Neural progenitor cell (in vitro differentiated cells): ENCODE measurements at regions not wholly inside any gene's neighbourhood (a gene's known extent, or its start where the extent isn't known, plus 50 kb on each side); places are given as distances from the start of the nearest gene placed in this dataset.
A peak's percentile ranks its signal among the peaks of the same experiment; 100 is the strongest.

Source experiments
- DNase-seq: peaks from one replicate; pipeline ENCODE4 v3.0.0-alpha.2; 2016; ENCODE audit warnings: low spot score
- H2AFZ ChIP-seq: fragments of 200-600 bp; sonication (generic); replicated peaks from 2 replicates; pipeline ENCODE4 v1.6.1; 2016; ENCODE audit warnings: antibody characterized with exemption
- H3F3A ChIP-seq: fragments of 200-600 bp; sonication (generic); 2 replicates; pipeline ENCODE4 v1.6.1; 2016; ENCODE audit warnings: antibody characterized with exemption, low read depth
- H3K27ac ChIP-seq: fragments of 200-600 bp; sonication (generic); 2 replicates; pipeline ENCODE4 v1.5.1; 2016; ENCODE audit warnings: mild to moderate bottlenecking
- H3K27me3 ChIP-seq: fragments of 200-600 bp; sonication (generic); 2 replicates; pipeline ENCODE4 v1.6.1; 2016; ENCODE audit warnings: mild to moderate bottlenecking, moderate library complexity
- H3K36me3 ChIP-seq: fragments of 200-600 bp; sonication (generic); 2 replicates; pipeline ENCODE4 v1.5.1; 2016
- H3K4me1 ChIP-seq: fragments of 200-600 bp; sonication (generic); 2 replicates; pipeline ENCODE4 v1.6.1; 2016; ENCODE audit warnings: mixed run types
- H3K4me2 ChIP-seq: fragments of 200-600 bp; sonication (generic); 2 replicates; pipeline ENCODE4 v1.6.1; 2016
- H3K4me3 ChIP-seq: fragments of 200-600 bp; sonication (generic); 2 replicates; pipeline ENCODE4 v1.5.1; 2016
- H3K79me2 ChIP-seq: fragments of 200-600 bp; sonication (generic); 2 replicates; pipeline ENCODE4 v1.6.1; 2016; ENCODE audit warnings: low read depth
- H3K9ac ChIP-seq: fragments of 200-600 bp; sonication (generic); 2 replicates; pipeline ENCODE4 v1.6.1; 2016
- H3K9me3 ChIP-seq: fragments of 200-600 bp; sonication (generic); 2 replicates; pipeline ENCODE4 v1.5.1; 2016; ENCODE audit warnings: low read depth
- H4K20me1 ChIP-seq: fragments of 200-600 bp; sonication (generic); 2 replicates; pipeline ENCODE4 v1.6.1; 2016; ENCODE audit warnings: low read depth
- H3K27ac Mint-ChIP-seq: 3 replicates; pipeline ENCODE4 v1.8.0; 2021; ENCODE audit warnings: mixed read lengths
- H3K27me3 Mint-ChIP-seq: 2 replicates; pipeline ENCODE4 v1.8.0; 2022; ENCODE audit warnings: low read depth, mild to moderate bottlenecking, inconsistent platforms, moderate library complexity, mixed read lengths; ENCODE audit not compliant: insufficient read depth
- H3K36me3 Mint-ChIP-seq: 3 replicates; pipeline ENCODE4 v1.8.0; 2021; ENCODE audit warnings: mixed read lengths
- H3K4me1 Mint-ChIP-seq: 3 replicates; pipeline ENCODE4 v1.8.0; 2021; ENCODE audit warnings: mixed read lengths
- H3K4me3 Mint-ChIP-seq: 3 replicates; pipeline ENCODE4 v1.8.0; 2021; ENCODE audit warnings: mild to moderate bottlenecking, moderate library complexity, mixed read lengths
- H3K9me3 Mint-ChIP-seq: 3 replicates; pipeline ENCODE4 v1.8.0; 2020; ENCODE audit warnings: mixed read lengths
- EZH2 ChIP-seq: fragments of 200-600 bp; sonication (generic); IDR thresholded peaks from 2 replicates; pipeline ENCODE4 v1.6.1; 2017; ENCODE audit warnings: antibody characterized with exemption, mild to moderate bottlenecking, moderate library complexity
- EZH2phosphoT487 ChIP-seq: fragments of 200-600 bp; sonication (generic); IDR thresholded peaks from 2 replicates; pipeline ENCODE4 v1.6.1; 2017; ENCODE audit warnings: antibody characterized with exemption
- TF ChIP-seq, protein P1 (sequence below): fragments of 200-600 bp; sonication (generic); IDR thresholded peaks from 2 replicates; pipeline ENCODE4 v1.5.1; 2017; ENCODE audit warnings: antibody characterized with exemption, mild to moderate bottlenecking

DNA sequence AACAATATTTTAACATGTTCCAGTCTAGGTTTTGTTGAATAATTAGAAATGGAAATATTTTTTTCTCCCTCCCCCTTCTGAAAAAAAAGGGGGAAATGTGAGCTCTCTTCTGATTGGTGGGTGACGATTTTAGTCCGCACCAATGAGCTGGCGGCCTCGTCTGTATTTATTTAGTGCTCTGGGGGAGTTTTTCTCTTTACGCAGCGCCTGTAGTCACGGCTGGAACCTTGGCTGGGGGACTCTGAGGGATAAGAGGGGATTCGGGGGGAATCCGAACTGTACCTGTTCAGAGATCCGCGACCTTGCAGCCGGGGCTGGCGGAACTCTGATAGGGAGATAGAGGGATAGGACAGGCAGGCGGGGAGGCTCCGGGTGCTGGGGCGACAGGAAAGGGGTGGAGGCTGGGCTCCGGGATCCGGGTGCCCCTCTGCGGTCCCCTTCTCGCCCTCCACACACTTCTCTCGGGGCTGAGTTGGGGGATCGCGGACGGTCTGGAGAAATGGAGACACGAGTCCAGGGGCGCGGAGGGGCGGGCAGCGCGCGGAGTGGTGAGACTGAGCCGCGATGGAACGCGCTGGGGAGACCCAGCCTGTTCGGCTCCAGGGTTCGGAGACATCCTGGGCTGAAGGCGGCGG lies 99.7 kb upstream of the HSD17B12 start:
- H3K4me1 ChIP-seq = peaks cover 24% of the 10 kb centered on the region
- H3K79me2 ChIP-seq = no peaks in the 10 kb centered on the region
- peaks cover 100% of the 10 kb centered on the region for H3K27me3 ChIP-seq
- TF ChIP-seq EZH2phosphoT487 = peak; percentile 60
- TF ChIP-seq EZH2 = peak; percentile 90
- TF ChIP-seq, protein P1, sequence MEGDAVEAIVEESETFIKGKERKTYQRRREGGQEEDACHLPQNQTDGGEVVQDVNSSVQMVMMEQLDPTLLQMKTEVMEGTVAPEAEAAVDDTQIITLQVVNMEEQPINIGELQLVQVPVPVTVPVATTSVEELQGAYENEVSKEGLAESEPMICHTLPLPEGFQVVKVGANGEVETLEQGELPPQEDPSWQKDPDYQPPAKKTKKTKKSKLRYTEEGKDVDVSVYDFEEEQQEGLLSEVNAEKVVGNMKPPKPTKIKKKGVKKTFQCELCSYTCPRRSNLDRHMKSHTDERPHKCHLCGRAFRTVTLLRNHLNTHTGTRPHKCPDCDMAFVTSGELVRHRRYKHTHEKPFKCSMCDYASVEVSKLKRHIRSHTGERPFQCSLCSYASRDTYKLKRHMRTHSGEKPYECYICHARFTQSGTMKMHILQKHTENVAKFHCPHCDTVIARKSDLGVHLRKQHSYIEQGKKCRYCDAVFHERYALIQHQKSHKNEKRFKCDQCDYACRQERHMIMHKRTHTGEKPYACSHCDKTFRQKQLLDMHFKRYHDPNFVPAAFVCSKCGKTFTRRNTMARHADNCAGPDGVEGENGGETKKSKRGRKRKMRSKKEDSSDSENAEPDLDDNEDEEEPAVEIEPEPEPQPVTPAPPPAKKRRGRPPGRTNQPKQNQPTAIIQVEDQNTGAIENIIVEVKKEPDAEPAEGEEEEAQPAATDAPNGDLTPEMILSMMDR = no peak
- no peaks in the 10 kb centered on the region for H3K9me3 ChIP-seq
- no peak overlapping the region for H3K9ac ChIP-seq
- peak overlapping the region; percentile 88 for H3K4me2 ChIP-seq
- Mint-ChIP-seq H3K36me3 (no peaks in the 10 kb centered on the region), H3K27ac (no peak overlapping the region), H3K9me3 (no peaks in the 10 kb centered on the region), H3K4me3 (peak overlapping the region; percentile 86), H3K4me1 (peaks cover 49% of the 10 kb centered on the region), H3K27me3 (peaks cover 85% of the 10 kb centered on the region)
- peaks cover 64% of the 10 kb centered on the region for H4K20me1 ChIP-seq
- peaks cover 19% of the 10 kb centered on the region for H3F3A ChIP-seq
- H3K4me3 ChIP-seq = peak overlapping the region; percentile 57
- peak overlapping the region; percentile 66 for H2AFZ ChIP-seq
- no peak overlapping the region for H3K27ac ChIP-seq
- no peaks in the 10 kb centered on the region for H3K36me3 ChIP-seq
- peak; percentile 60 for DNase-seq

DNA sequence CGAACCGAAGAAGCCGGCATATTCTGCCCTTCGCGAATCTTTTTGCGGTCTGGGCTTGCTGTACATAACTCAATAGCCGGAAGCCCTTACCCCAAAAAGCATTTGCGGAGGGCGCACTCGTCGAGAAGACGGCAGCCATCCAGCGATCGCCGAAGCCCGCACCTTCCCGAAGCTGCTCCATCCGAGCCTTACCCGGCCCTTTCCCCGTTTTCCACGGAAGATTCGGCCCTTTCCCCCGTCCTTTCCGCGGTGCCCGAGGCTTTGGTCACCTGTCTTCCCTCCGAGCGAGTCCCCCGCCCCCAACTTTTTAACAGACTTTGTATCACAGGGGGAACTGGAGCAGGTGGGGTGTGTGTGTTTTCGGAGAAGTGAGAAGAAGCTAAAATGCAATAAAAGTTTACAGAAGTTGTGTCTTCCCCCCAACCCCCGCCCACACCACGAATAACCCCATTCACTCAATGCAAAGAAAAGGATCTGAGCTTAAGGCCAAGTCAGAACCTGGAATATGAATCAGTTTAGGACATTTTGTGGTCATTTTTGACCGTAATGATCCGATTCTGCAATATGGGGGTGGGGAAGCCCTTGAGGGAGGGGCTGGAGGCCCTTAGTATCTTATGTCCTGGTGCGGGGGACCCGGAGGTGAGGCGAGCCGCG lies 99.0 kb upstream of the HSD17B12 start:
- DNase-seq = no peak
- Histone ChIP-seq H4K20me1 (peaks cover 58% of the 10 kb centered on the region), H3K79me2 (no peaks in the 10 kb centered on the region), H3F3A (peaks cover 13% of the 10 kb centered on the region), H3K27me3 (peaks cover 100% of the 10 kb centered on the region), H2AFZ (peak overlapping the region; percentile 66), H3K9me3 (no peaks in the 10 kb centered on the region), H3K4me2 (peak overlapping the region; percentile 88), H3K9ac (no peak overlapping the region), H3K36me3 (no peaks in the 10 kb centered on the region), H3K4me1 (peaks cover 18% of the 10 kb centered on the region), H3K27ac (no peak overlapping the region), H3K4me3 (peak overlapping the region; percentile 57)
- no peak overlapping the region for H3K27ac Mint-ChIP-seq
- H3K36me3 Mint-ChIP-seq = no peaks in the 10 kb centered on the region
- TF ChIP-seq, protein P1 = no peak
- TF ChIP-seq EZH2 = peak; percentile 73
- peak; percentile 34 for TF ChIP-seq EZH2phosphoT487
- H3K9me3 Mint-ChIP-seq = no peaks in the 10 kb centered on the region
- peaks cover 80% of the 10 kb centered on the region for H3K27me3 Mint-ChIP-seq
- H3K4me1 Mint-ChIP-seq = peaks cover 42% of the 10 kb centered on the region
- peak overlapping the region; percentile 86 for H3K4me3 Mint-ChIP-seq

DNA sequence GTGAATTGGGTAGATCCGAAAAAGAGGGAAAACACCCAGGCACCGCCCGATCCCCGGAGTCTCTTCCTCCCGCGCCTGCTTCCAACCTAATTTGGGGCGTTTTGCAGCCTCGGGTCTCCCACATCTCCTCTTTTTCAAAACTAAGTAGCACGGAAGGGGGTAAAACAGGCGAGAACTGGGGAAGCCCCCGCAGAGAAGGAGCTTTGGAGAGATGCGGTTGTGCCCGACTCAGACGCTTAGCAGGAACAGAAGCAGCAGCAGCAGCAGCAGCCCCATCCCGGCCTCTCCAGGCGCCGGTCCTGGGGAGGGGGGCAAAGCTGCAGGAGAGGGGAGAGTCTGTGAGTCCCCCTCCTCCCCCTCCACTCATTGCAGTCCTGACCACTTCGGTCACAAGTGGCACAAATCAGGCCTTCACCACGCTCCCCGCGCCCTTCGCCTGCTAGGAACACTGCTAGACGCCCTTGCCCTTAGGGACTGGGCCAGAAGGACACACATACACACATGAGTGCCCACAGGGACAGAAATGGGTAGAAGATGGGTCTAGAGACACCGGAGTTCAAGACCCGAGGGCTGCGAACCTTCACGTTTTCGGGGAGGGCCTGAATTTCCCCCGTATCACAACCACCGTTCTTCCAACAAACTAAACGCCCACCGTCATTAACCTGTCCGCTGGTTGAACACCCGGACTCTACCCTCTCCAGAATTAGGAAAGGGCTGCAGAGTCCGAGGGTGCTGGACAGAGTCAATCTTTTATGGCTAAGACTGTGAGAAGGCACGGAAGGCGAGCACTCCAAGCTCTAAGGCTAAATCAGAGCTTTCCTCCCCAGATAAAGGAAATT lies 98.3 kb upstream of the HSD17B12 start:
- no peak overlapping the region for H3K27ac ChIP-seq
- H3K4me2 ChIP-seq = peak overlapping the region; percentile 88
- H3K27me3 Mint-ChIP-seq = peaks cover 72% of the 10 kb centered on the region
- H3K4me3 ChIP-seq = peak overlapping the region; percentile 57
- peaks cover 100% of the 10 kb centered on the region for H3K27me3 ChIP-seq
- H3K4me1 ChIP-seq = peaks cover 18% of the 10 kb centered on the region
- H3K4me1 Mint-ChIP-seq = peaks cover 36% of the 10 kb centered on the region
- TF ChIP-seq EZH2phosphoT487 (peak; percentile 48), EZH2 (peak; percentile 21)
- TF ChIP-seq, protein P1 = no peak
- no peaks in the 10 kb centered on the region for H3K9me3 Mint-ChIP-seq
- DNase-seq = no peak
- peaks cover 50% of the 10 kb centered on the region for H4K20me1 ChIP-seq
- H3K4me3 Mint-ChIP-seq = peak overlapping the region; percentile 86
- H3K9ac ChIP-seq = no peak overlapping the region
- H2AFZ ChIP-seq = no peak overlapping the region
- no peaks in the 10 kb centered on the region for H3K79me2 ChIP-seq
- H3K9me3 ChIP-seq = no peaks in the 10 kb centered on the region
- no peaks in the 10 kb centered on the region for H3K36me3 ChIP-seq
- no peaks in the 10 kb centered on the region for H3K36me3 Mint-ChIP-seq
- H3K27ac Mint-ChIP-seq = no peak overlapping the region
- peaks cover 10% of the 10 kb centered on the region for H3F3A ChIP-seq
